NT2/D1 (cell line): ENCODE measurements at regions not wholly inside any gene's neighbourhood (a gene's known extent, or its start where the extent isn't known, plus 50 kb on each side); places are given as distances from the start of the nearest gene placed in this dataset.

ENCODE experiments used
- SUZ12 ChIP-seq: IDR thresholded peaks from 2 replicates; pipeline ENCODE4 v1.6.1; 2011; ENCODE audit not compliant: insufficient read length, insufficient read depth; ENCODE audit errors: extremely low read depth
- YY1 ChIP-seq: IDR thresholded peaks from 2 replicates; pipeline ENCODE4 v1.6.1; 2011; ENCODE audit not compliant: insufficient read length, insufficient read depth
- ZNF274 ChIP-seq: IDR thresholded peaks from 2 replicates; pipeline ENCODE4 v1.6.1; 2011; ENCODE audit warnings: mild to moderate bottlenecking, low read depth, low read length

DNA sequence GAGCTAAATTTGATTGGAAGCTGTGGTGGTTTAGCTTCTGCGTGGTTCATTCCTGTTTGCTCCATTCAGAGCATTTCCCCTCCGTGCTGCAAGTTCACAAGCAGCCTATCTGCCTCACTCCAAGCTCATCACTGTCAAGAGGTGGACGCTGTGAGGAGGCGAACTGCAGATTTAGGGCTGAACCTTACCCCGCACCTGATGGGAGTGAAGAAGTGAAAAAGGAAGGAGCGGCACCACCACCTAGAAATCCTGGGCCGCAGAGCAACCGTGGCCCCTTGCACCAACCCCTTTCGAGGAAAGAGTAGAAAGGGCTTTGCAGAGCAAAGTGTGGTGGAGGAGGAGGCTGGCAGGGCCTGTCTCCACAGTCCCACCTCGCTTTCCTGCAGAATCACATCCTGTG is 117.4 kb downstream of the IER5 start:
- no peak for TF ChIP-seq YY1
- TF ChIP-seq SUZ12, result no peak
- TF ChIP-seq ZNF274, result no peak
